Transverse colon (tissue), 4 donors: ENCODE measurements at regions not wholly inside any gene's neighbourhood (a gene's known extent, or its start where the extent isn't known, plus 50 kb on each side); places are given as distances from the start of the nearest gene placed in this dataset.

Source experiments
- DNase-seq: peaks from one replicate; pipeline ENCODE4 v3.0.0-alpha.2; 2019
- H3K27ac ChIP-seq, 4 donors: fragments of 200-600 bp; sonication (generic); 2 replicates each; pipeline ENCODE4 v1.5.1; 2016 to 2018; ENCODE audit warnings: inconsistent platforms in 4 of 4
- H3K27me3 ChIP-seq: fragments of 200-600 bp; sonication (generic); 2 replicates; pipeline ENCODE4 v1.5.1; 2017; ENCODE audit warnings: inconsistent platforms
- H3K36me3 ChIP-seq, 4 donors: fragments of 200-600 bp; sonication (generic); 2 replicates each; pipeline ENCODE4 v1.5.1; 2017 to 2019; ENCODE audit warnings: inconsistent platforms in 4 of 4
- H3K4me1 ChIP-seq, 4 donors: fragments of 200-600 bp; sonication (generic); 2 replicates each; pipeline ENCODE4 v1.5.1; 2017 to 2020; ENCODE audit warnings: inconsistent platforms in 4 of 4
- H3K4me3 ChIP-seq, 4 donors: fragments of 200-600 bp; sonication (generic); 1 replicate in 1 of 4; 2 replicates in 3 of 4; pipeline versions ENCODE4 v1.5.1 to v1.6.1; 2017 to 2019; ENCODE audit warnings: inconsistent platforms in 4 of 4
- H3K9me3 ChIP-seq, 2 donors: fragments of 200-600 bp; sonication (generic); 2 replicates each; pipeline ENCODE4 v1.5.1; 2017 to 2019; ENCODE audit warnings: inconsistent platforms in 2 of 2
- CTCF ChIP-seq, 5 experiments: fragments of 200-600 bp in 3 of 5; fragments of 450-650 bp in 2 of 5; sonication (generic) in 3 of 5; IDR thresholded peaks; 1 replicate in 2 of 5; 2 replicates in 3 of 5; pipeline ENCODE4 v1.5.1; 2016 to 2017; ENCODE audit warnings: antibody characterized with exemption in 5 of 5, inconsistent platforms in 3 of 5, mild to moderate bottlenecking in 2 of 5, moderate library complexity in 1 of 5
- EP300 ChIP-seq: sonication (generic); formaldehyde crosslinking; IDR thresholded peaks from one replicate; pipeline ENCODE4 v1.6.1; 2017; ENCODE audit warnings: antibody characterized with exemption, low read depth
- POLR2A ChIP-seq: fragments of 450-650 bp; IDR thresholded peaks from one replicate; pipeline ENCODE4 v1.6.1; 2016; ENCODE audit warnings: antibody characterized with exemption, mild to moderate bottlenecking, moderate library complexity
- POLR2AphosphoS5 ChIP-seq, 3 donors: sonication (generic); formaldehyde crosslinking; IDR thresholded peaks; one replicate each; pipeline ENCODE4 v1.6.1; 2016; ENCODE audit warnings: antibody characterized with exemption in 3 of 3
- WGBS, 2 donors: methylation state at CpG; one replicate each; pipeline ENCODE4 v1.1.5; 2018; ENCODE audit warnings: low coverage in 1 of 2; 5-methylcytosine and 5-hydroxymethylcytosine counted together
- in situ Hi-C, 4 donors: fragments of 200-750 bp; cut with MboI; loops; one replicate each; pipeline versions ENCODE4 v1.15.0 to v1.15.1; 2017; ENCODE audit warnings: low sequenced_read_pairs in 3 of 4, low pct_ligation_motif_present in 1 of 4, low pct_unique_long_range_greater_than_20kb in 1 of 4
- intact Hi-C: fragments of 100-400 bp; cut with DNase I; formaldehyde crosslinking; loops from one replicate; pipeline ENCODE4 v1.15.1; 2023; ENCODE audit warnings: low total_unique reads

- H3K27ac ChIP-seq = no peak overlapping the region
- no peaks in the 10 kb centered on the region for H3K9me3 ChIP-seq
- no peaks in the 10 kb centered on the region for H3K27me3 ChIP-seq
- no peaks in the 10 kb centered on the region for H3K4me1 ChIP-seq
- 41 to 62% methylated on average over 3 of the region's 3 CpGs for WGBS, 2 donors
- no peaks in the 10 kb centered on the region for H3K36me3 ChIP-seq
- in situ Hi-C loops (no loop called here), intact Hi-C loops (no loop called here)
- H3K4me3 ChIP-seq = no peak overlapping the region
- DNase-seq = no peak
- TF ChIP-seq POLR2A (no peak), CTCF (IDR thresholded peaks at IDR 0.05) (no peak)
Measured at GRCh38 chr11:106468086-106468485, 390.6 kb downstream of the AASDHPPT start.

- Histone ChIP-seq H3K9me3 (no peaks in the 10 kb centered on the region), H3K27me3 (no peaks in the 10 kb centered on the region), H3K27ac (no peak overlapping the region), H3K36me3 (no peaks in the 10 kb centered on the region), H3K4me3 (no peak overlapping the region), H3K4me1 (no peaks in the 10 kb centered on the region)
- WGBS, 2 donors = 75 to 76% methylated on average over 1 of the region's 1 CpG
- in situ Hi-C loops (no loop called here), intact Hi-C loops (no loop called here)
- TF ChIP-seq POLR2AphosphoS5 (IDR thresholded peaks at IDR 0.05) (no peak), EP300 (no peak), CTCF (IDR thresholded peaks at IDR 0.05) (no peak), POLR2A (no peak)
- no peak for DNase-seq
Measured at GRCh38 chr11:106468531-106468930, 391.1 kb downstream of the AASDHPPT start.

GRCh38 chr11:106470230-106470629, 392.8 kb downstream of the AASDHPPT start:
- intact Hi-C loops = no loop called here
- Histone ChIP-seq H3K4me3 (no peak overlapping the region), H3K4me1 (no peaks in the 10 kb centered on the region), H3K27ac (no peak overlapping the region), H3K27me3 (no peaks in the 10 kb centered on the region), H3K36me3 (no peaks in the 10 kb centered on the region), H3K9me3 (peaks cover 5 to 7% of the 10 kb centered on the region in 2 donors)
- DNase-seq = no peak
- TF ChIP-seq CTCF (IDR thresholded peaks at IDR 0.05) (no peak), EP300 (no peak), POLR2A (no peak), POLR2AphosphoS5 (IDR thresholded peaks at IDR 0.05) (no peak)
- in situ Hi-C loops = no loop called here
- WGBS, 2 donors = 58 to 67% methylated on average over 2 to 3 of the region's 3 CpGs

GRCh38 chr11:106471276-106471675, 393.8 kb downstream of the AASDHPPT start:
- in situ Hi-C loops (no loop called here), intact Hi-C loops (no loop called here)
- DNase-seq = no peak
- no peak overlapping the region for H3K4me3 ChIP-seq
- H3K27me3 ChIP-seq = no peaks in the 10 kb centered on the region
- no peak overlapping the region for H3K27ac ChIP-seq
- peaks cover 5 to 7% of the 10 kb centered on the region in 2 donors for H3K9me3 ChIP-seq
- H3K4me1 ChIP-seq = no peaks in the 10 kb centered on the region
- no peaks in the 10 kb centered on the region for H3K36me3 ChIP-seq
- WGBS, 2 donors = 57 to 59% methylated on average over 1 of the region's 1 CpG
- TF ChIP-seq POLR2AphosphoS5 (IDR thresholded peaks at IDR 0.05) = no peak
- no peak for TF ChIP-seq EP300
- TF ChIP-seq POLR2A = no peak
- TF ChIP-seq CTCF (IDR thresholded peaks at IDR 0.05) = no peak
